ENCODE measurements at regions not wholly inside any gene's neighbourhood (a gene's known extent, or its start where the extent isn't known, plus 50 kb on each side); places are given as distances from the start of the nearest gene placed in this dataset.

DNA sequence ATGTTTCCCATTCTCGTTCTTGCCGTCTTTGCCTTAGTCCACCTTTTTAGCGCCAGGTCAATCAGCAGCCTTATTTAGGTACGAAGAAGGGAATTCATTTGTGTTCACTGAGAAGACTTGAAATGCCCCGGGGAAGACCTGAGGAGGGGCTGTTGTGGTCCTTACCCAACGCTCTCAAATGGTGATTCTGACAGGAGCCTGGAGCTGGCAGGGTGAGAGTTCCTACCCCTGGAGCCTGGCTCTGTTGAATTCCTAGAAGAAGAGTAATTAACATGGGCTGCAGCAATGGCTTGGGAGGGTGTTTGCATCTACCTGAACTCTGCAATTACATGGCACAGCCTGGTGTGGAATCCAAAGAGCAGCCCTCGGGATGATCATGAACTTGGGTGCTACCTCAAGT is 76.9 kb upstream of the DSCAM start:
- TF ChIP-seq CTCF (IDR thresholded peaks at IDR 0.05) = no peak
- no peak for TF ChIP-seq ZFX (IDR thresholded peaks at IDR 0.05; ENCODE audit: borderline replicate concordance)
- no peak overlapping the region for H3K27ac ChIP-seq

GRCh38 chr21:40924641-40925040 is 77.7 kb upstream of the DSCAM start:
- no peak overlapping the region for H3K27ac ChIP-seq
- no peak for TF ChIP-seq ZFX (IDR thresholded peaks at IDR 0.05; ENCODE audit: borderline replicate concordance)
- TF ChIP-seq CTCF (IDR thresholded peaks at IDR 0.05) = no peak

DNA sequence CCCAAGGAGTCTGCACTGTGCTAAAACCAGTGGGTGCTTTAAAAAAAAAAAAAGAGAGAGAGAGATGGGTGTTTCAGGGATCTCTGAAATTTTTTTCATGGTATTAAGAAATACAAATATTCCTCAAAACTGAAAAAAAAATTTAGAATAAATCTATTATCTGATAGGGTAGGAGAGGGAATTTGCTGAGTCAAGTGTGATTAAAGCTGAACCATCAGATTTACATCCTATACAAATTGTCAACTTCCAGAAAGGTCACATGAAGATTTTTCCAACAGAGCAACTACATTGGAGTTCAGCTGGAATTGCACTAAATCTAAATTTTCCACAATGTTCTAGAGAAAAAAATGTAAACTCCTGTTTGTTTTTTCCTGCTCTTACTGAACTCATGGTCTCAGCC is 79.3 kb upstream of the DSCAM start:
- no peak for TF ChIP-seq ZFX (IDR thresholded peaks at IDR 0.05; ENCODE audit: borderline replicate concordance)
- TF ChIP-seq CTCF (IDR thresholded peaks at IDR 0.05) = no peak
- no peak overlapping the region for H3K27ac ChIP-seq

DNA sequence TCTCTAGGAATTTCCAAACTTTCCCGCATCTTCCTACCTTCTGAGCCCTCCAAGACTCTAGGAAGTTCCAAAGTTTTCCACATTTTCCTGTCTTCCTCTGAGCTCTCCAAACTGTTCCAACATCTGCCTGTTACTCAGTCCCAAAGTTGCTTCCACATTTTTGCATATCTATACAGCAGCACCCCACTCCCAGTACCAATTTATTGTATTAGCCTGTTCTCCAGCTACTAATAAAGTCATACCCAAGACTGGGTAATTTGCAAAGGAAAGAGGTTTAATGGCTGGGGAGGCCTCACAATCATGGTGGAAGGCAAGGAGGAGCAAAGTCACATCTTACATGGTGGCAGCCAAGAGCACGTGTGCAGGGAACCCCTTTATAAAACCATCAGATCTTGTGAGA is 82.9 kb upstream of the DSCAM start:
- no peak for TF ChIP-seq CTCF (IDR thresholded peaks at IDR 0.05)
- no peak for TF ChIP-seq ZFX (IDR thresholded peaks at IDR 0.05; ENCODE audit: borderline replicate concordance)
- no peak overlapping the region for H3K27ac ChIP-seq

GRCh38 chr21:40931197-40931596 is 84.2 kb upstream of the DSCAM start:
- TF ChIP-seq ZFX (IDR thresholded peaks at IDR 0.05; ENCODE audit: borderline replicate concordance) (no peak), CTCF (IDR thresholded peaks at IDR 0.05) (no peak)
- no peak overlapping the region for H3K27ac ChIP-seq

DNA sequence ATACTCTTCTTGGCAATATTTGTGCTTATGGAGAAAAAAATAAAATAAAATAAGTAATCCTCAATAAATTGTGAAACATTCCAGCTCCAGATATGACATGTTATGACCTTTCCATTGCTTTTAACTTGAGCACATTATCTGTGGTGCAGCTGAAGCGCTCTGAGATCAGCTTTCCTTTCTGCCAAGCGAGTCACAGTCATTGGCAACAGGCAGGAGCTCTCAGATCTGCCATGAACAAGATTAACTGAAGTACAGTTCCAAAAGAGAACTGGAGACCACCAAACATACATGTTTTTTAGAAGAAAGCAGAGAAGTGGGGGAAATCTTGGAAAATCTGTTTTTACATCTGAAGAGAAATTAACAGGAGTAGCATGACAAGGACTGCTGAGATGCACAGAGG is 89.2 kb upstream of the DSCAM start:
- no peak overlapping the region for H3K27ac ChIP-seq
- TF ChIP-seq CTCF (IDR thresholded peaks at IDR 0.05) = no peak
- TF ChIP-seq ZFX (IDR thresholded peaks at IDR 0.05; ENCODE audit: borderline replicate concordance) = no peak

- no peak overlapping the region for H3K27ac ChIP-seq
- TF ChIP-seq ZFX (IDR thresholded peaks at IDR 0.05; ENCODE audit: borderline replicate concordance) (no peak), CTCF (IDR thresholded peaks at IDR 0.05) (no peak)
Observed at GRCh38 chr21:40936771-40937261, 89.9 kb upstream of the DSCAM start.

Measured in 22Rv1 (cell line).